Natural killer cell (primary cell): ENCODE measurements at regions not wholly inside any gene's neighbourhood (a gene's known extent, or its start where the extent isn't known, plus 50 kb on each side); places are given as distances from the start of the nearest gene placed in this dataset.

Experiments
- ATAC-seq, 3 donors: fragments of 150-1000 bp in 2 of 3; fragments of 200-7000 bp in 1 of 3; cut with Tn5 transposase; 1 replicate in 1 of 3; 2 replicates in 2 of 3; pipeline ENCODE4 v1.10.0; 2021; ENCODE audit warnings: mild to moderate bottlenecking in 2 of 3, moderate library complexity in 2 of 3
- DNase-seq, 2 donors: peaks; one replicate each; pipeline versions ENCODE4 v3.0.0 to v3.0.0-alpha.2; 2013 to 2021; ENCODE audit warnings: mixed read lengths in 1 of 2
- H3K27ac ChIP-seq: one replicate; pipeline ENCODE4 v1.5.1; 2013; ENCODE audit warnings: mild to moderate bottlenecking, low read length
- H3K27me3 ChIP-seq: one replicate; pipeline ENCODE4 v1.6.1; 2013; ENCODE audit warnings: low read length; ENCODE audit not compliant: control insufficient read depth, insufficient read depth
- H3K36me3 ChIP-seq: one replicate; pipeline ENCODE4 v1.6.1; 2013; ENCODE audit warnings: low read length; ENCODE audit not compliant: control insufficient read depth, insufficient read depth
- H3K4me1 ChIP-seq: one replicate; pipeline ENCODE4 v1.6.1; 2013; ENCODE audit warnings: low read length; ENCODE audit not compliant: control insufficient read depth, insufficient read depth
- H3K4me3 ChIP-seq: one replicate; pipeline ENCODE4 v1.5.1; 2013; ENCODE audit warnings: low read length
- H3K9me3 ChIP-seq: one replicate; pipeline ENCODE4 v1.6.1; 2013; ENCODE audit warnings: low read length; ENCODE audit not compliant: control insufficient read depth, insufficient read depth
- H3K27ac Mint-ChIP-seq, 2 donors: one replicate each; pipeline ENCODE4 v1.8.0; 2022; ENCODE audit warnings: mild to moderate bottlenecking in 2 of 2, mixed read lengths in 2 of 2, moderate library complexity in 1 of 2
- H3K27me3 Mint-ChIP-seq, 2 donors: one replicate each; pipeline ENCODE4 v1.8.0; 2022; ENCODE audit warnings: low read depth in 2 of 2, mixed read lengths in 2 of 2
- H3K36me3 Mint-ChIP-seq: one replicate; pipeline ENCODE4 v1.8.0; 2022; ENCODE audit warnings: mixed read lengths
- H3K4me1 Mint-ChIP-seq, 2 donors: one replicate each; pipeline ENCODE4 v1.8.0; 2022; ENCODE audit warnings: mixed read lengths in 2 of 2
- H3K4me3 Mint-ChIP-seq: one replicate; pipeline ENCODE4 v1.8.0; 2022; ENCODE audit warnings: mild to moderate bottlenecking, moderate library complexity, mixed read lengths
- H3K9me3 Mint-ChIP-seq, 2 donors: one replicate each; pipeline ENCODE4 v1.8.0; 2022; ENCODE audit warnings: mixed read lengths in 2 of 2
- CTCF ChIP-seq: fragments of 200-600 bp; IDR thresholded peaks from one replicate; pipeline ENCODE4 v1.8.0; 2022; ENCODE audit warnings: antibody characterized with exemption
- WGBS: methylation state at CpG from one replicate; pipeline ENCODE4 v1.1.7; 2013; ENCODE audit warnings: missing lambda C conversion rate; ENCODE audit not compliant: insufficient coverage; 5-methylcytosine and 5-hydroxymethylcytosine counted together
- intact Hi-C: fragments of 100-400 bp; cut with micrococcal nuclease; formaldehyde crosslinking; loops from one replicate; pipeline ENCODE4 v1.14.2; 2022

- no peaks in the 10 kb centered on the region for H3K36me3 ChIP-seq
- no peak for ATAC-seq
- WGBS = 63% methylated on average over 9 of the region's 13 CpGs
These were observed 67.9 kb upstream of the STX16 start for GRCh38 chr20:58583176-58583575.

GRCh38 chr20:58580474-58580835 is 65.3 kb upstream of the APCDD1L start:
- intact Hi-C loops = no loop called here
- no peak overlapping the region for H3K27ac ChIP-seq
- no peak for ATAC-seq
- Mint-ChIP-seq H3K36me3 (no peaks in the 10 kb centered on the region), H3K27ac (no peak overlapping the region), H3K4me1 (no peaks in the 10 kb centered on the region), H3K27me3 (peaks cover 9 to 23% of the 10 kb centered on the region in 2 donors), H3K9me3 (no peaks in the 10 kb centered on the region), H3K4me3 (no peak overlapping the region)
- no peaks in the 10 kb centered on the region for H3K27me3 ChIP-seq
- no peak for TF ChIP-seq CTCF
- no peaks in the 10 kb centered on the region for H3K36me3 ChIP-seq
- H3K4me1 ChIP-seq = no peaks in the 10 kb centered on the region
- no peak overlapping the region for H3K4me3 ChIP-seq
- no peaks in the 10 kb centered on the region for H3K9me3 ChIP-seq
- DNase-seq = no peak
- 82% methylated on average over 7 of the region's 7 CpGs for WGBS

More at GRCh38 chr20:58583176-58583575, 67.9 kb upstream of the STX16 start:
- Histone ChIP-seq H3K4me3 (no peak overlapping the region), H3K4me1 (no peaks in the 10 kb centered on the region), H3K9me3 (no peaks in the 10 kb centered on the region), H3K27me3 (no peaks in the 10 kb centered on the region), H3K27ac (no peak overlapping the region)
- no peaks in the 10 kb centered on the region for H3K36me3 Mint-ChIP-seq
- no peak for TF ChIP-seq CTCF
- H3K27ac Mint-ChIP-seq = no peak overlapping the region
- no peak for DNase-seq
- peaks cover 10 to 19% of the 10 kb centered on the region in 2 donors for H3K27me3 Mint-ChIP-seq
- H3K9me3 Mint-ChIP-seq = no peaks in the 10 kb centered on the region
- intact Hi-C loops = no loop called here
- no peak overlapping the region for H3K4me3 Mint-ChIP-seq
- H3K4me1 Mint-ChIP-seq = no peaks in the 10 kb centered on the region

DNA sequence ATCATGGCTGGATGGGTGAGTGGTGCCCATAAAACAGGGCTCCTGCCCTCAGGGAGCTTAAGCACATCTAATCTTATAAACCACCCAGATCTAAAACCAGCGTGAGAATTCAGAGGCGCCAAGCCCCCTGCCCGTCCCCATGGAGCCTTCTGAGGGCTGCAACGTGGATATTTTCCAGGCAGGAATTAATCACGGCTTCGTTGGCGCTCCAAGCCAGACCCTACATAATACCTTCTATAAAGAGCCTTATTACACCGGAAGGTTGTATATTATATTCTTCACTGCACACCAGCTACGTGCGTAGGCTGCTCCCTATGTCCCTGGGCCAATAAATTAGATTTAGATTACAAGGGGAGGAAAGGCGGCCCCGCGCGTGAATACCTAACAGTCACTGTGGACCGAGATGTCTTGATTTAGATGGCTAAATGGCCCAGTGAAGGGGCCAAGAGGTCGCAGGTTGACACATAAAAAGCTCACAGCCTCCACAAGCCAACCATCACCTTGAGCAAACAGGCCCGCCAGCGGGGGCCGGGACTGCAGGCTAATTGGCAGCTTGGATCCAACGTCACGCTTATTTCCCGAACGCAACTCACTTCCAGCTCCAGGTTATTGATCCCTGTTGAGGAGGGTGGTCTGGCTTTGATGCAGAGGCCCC is 64.7 kb upstream of the APCDD1L start:
- DNase-seq (no peak), ATAC-seq (no peak)
- Mint-ChIP-seq H3K9me3 (no peaks in the 10 kb centered on the region), H3K4me1 (no peaks in the 10 kb centered on the region), H3K27ac (no peak overlapping the region), H3K36me3 (no peaks in the 10 kb centered on the region), H3K4me3 (no peak overlapping the region), H3K27me3 (peaks cover 9 to 21% of the 10 kb centered on the region in 2 donors)
- no peak overlapping the region for H3K27ac ChIP-seq
- no peak for TF ChIP-seq CTCF
- H3K4me3 ChIP-seq = no peak overlapping the region
- H3K36me3 ChIP-seq = no peaks in the 10 kb centered on the region
- H3K27me3 ChIP-seq = no peaks in the 10 kb centered on the region
- intact Hi-C loops = no loop called here
- 86% methylated on average over 23 of the region's 23 CpGs for WGBS
- no peaks in the 10 kb centered on the region for H3K4me1 ChIP-seq
- no peaks in the 10 kb centered on the region for H3K9me3 ChIP-seq
